Hematopoietic multipotent progenitor cell treated with erythropoietin and hydrocortisone succinate and interleukin-3 and kit ligand, for 15 days (in vitro differentiated cells): ENCODE measurements at regions not wholly inside any gene's neighbourhood (a gene's known extent, or its start where the extent isn't known, plus 50 kb on each side); places are given as distances from the start of the nearest gene placed in this dataset.
"Not testable (repeated sequence)": the region's sequence is repeated elsewhere in the genome, so short reads cannot be mapped to it uniquely, and the experiment has no call there.

ENCODE experiments used
- DNase-seq: peaks from one replicate; pipeline ENCODE4 v3.0.0-alpha.2; 2015; ENCODE audit warnings: low spot score

- no peak for DNase-seq
These were observed 1098.2 kb downstream of the MRPL39 start for GRCh38 chr21:24509131-24509530.

GRCh38 chr21:24486973-24487372, 1120.3 kb downstream of the MRPL39 start:
- no peak for DNase-seq

GRCh38 chr21:24483361-24483760, 1123.9 kb downstream of the MRPL39 start:
- DNase-seq = not testable (repeated sequence)

GRCh38 chr21:24470852-24471251, 1136.4 kb downstream of the MRPL39 start:
- no peak for DNase-seq

GRCh38 chr21:24456358-24456757, 1150.9 kb downstream of the MRPL39 start:
- no peak for DNase-seq

GRCh38 chr21:24450119-24450518, 1157.2 kb downstream of the MRPL39 start:
- DNase-seq = no peak

GRCh38 chr21:24445517-24445916, 1161.8 kb downstream of the MRPL39 start:
- no peak for DNase-seq

- no peak for DNase-seq
These were observed 1162.5 kb downstream of the MRPL39 start for GRCh38 chr21:24444736-24445135.

- no peak for DNase-seq
These were observed 1171.0 kb downstream of the MRPL39 start for GRCh38 chr21:24436236-24436635.

GRCh38 chr21:24428591-24429199, 1178.6 kb downstream of the MRPL39 start:
- DNase-seq = no peak

- DNase-seq = no peak
These were observed 1182.5 kb downstream of the MRPL39 start for GRCh38 chr21:24424776-24425175.

- DNase-seq = no peak
These were observed 1183.7 kb downstream of the MRPL39 start for GRCh38 chr21:24423546-24423945.

GRCh38 chr21:24420689-24421088, 1186.6 kb downstream of the MRPL39 start:
- DNase-seq = no peak

- DNase-seq = not testable (repeated sequence)
These were observed 1187.6 kb downstream of the MRPL39 start for GRCh38 chr21:24419641-24420040.

GRCh38 chr21:24418671-24419070, 1188.6 kb downstream of the MRPL39 start:
- no peak for DNase-seq

GRCh38 chr21:24411429-24411828, 1195.9 kb downstream of the MRPL39 start:
- DNase-seq = no peak

- DNase-seq = no peak
These were observed 1204.1 kb downstream of the MRPL39 start for GRCh38 chr21:24403221-24403620.

- no peak for DNase-seq
These were observed 1211.9 kb downstream of the MRPL39 start for GRCh38 chr21:24395320-24395923.

GRCh38 chr21:24375201-24375600, 1232.1 kb downstream of the MRPL39 start:
- DNase-seq = no peak

GRCh38 chr21:24372506-24372905, 1234.8 kb downstream of the MRPL39 start:
- no peak for DNase-seq

GRCh38 chr21:24369746-24370145, 1237.5 kb downstream of the MRPL39 start:
- no peak for DNase-seq

GRCh38 chr21:24369278-24369677, 1238.0 kb downstream of the MRPL39 start:
- no peak for DNase-seq

GRCh38 chr21:24367936-24368335, 1239.3 kb downstream of the MRPL39 start:
- no peak for DNase-seq

- DNase-seq = no peak
These were observed 1253.8 kb downstream of the MRPL39 start for GRCh38 chr21:24353492-24353891.
